Left hindlimb (tissue), 1 donor: ENCODE measurements at regions not wholly inside any gene's neighbourhood (a gene's known extent, or its start where the extent isn't known, plus 50 kb on each side); places are given as distances from the start of the nearest gene placed in this dataset.
A peak's percentile ranks its signal among the peaks of the same experiment; 100 is the strongest.
"Not testable (repeated sequence)": the region's sequence is repeated elsewhere in the genome, so short reads cannot be mapped to it uniquely, and the experiment has no call there.

Experiments
- DNase-seq: peaks from one replicate; pipeline ENCODE4 v3.0.0-alpha.2; 2018

DNA sequence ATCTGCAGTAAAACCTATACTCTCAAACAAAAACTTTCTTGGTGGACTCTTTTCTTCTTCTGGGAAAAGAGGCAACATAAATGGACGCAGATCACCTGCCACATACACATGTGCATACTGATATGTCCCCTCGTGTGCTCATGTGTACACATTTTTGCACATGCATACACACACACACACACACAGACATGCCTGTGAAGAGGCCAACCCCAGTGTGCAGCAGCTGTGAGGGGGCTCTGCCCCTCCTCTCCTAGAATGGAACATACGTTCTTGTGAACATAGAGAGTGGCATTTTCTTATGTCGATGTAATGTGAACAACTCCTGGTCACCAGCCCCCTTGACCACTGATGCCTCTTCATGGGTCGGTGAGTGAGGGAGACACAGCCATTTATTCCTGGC is 188.9 kb upstream of the PLGLB2 start:
- DNase-seq = not testable (repeated sequence)

DNA sequence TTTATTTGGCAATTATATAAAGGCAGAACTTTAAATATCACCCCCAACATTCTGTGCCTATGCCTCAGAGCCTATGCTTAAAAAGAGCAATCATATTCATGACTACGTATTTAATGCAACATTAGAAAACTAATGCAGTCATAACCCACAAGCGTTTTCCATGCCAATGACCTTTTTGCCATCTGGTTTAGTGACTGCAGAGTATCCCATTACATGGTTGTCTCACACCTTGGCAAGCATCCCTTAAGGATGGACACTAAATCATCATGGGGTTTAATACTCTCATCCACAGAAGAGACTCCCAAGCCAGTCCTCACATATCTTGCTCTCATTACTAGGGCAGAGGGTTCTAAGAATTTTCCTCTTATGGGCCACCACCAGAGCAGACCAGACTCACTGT is 188.2 kb upstream of the PLGLB2 start:
- not testable (repeated sequence) for DNase-seq

DNA sequence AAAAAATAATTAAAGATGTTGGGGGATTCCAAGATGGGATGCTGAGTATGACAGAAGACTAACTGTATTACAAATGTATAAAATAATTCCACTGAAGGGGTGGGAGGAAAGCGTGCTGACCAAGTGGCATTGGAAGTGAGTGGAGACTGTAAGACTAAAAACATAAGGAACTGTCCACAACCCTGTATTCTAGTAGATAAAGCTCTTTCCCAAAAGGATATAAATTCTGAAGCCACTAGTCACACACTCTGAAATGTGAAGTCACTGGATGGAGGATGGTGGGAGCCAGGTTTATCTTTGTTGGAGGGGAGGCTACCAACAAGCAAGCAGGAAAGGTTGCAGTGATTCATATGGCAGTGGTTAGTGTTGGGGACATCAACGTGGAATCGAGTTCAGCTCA is 182.8 kb upstream of the PLGLB2 start:
- not testable (repeated sequence) for DNase-seq

DNA sequence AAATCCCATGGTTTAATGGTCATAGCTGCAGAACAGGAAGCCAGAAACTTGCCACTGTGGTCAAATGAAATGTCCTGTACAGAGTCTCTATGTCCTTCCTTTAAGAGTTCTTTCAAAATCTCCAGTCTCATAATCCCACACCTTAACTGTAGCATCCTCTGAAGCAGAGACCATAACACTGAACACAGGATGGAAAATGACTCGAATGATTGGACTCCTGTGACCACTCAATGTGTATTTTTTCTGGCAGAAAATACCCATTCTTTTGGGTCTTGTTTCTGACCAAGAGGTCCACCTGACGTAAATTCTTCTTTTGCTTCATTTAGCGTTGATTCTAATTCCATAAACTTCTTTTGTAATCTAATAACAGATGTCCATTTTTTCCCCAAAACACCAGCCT is 181.4 kb upstream of the PLGLB2 start:
- DNase-seq = not testable (repeated sequence)

DNA sequence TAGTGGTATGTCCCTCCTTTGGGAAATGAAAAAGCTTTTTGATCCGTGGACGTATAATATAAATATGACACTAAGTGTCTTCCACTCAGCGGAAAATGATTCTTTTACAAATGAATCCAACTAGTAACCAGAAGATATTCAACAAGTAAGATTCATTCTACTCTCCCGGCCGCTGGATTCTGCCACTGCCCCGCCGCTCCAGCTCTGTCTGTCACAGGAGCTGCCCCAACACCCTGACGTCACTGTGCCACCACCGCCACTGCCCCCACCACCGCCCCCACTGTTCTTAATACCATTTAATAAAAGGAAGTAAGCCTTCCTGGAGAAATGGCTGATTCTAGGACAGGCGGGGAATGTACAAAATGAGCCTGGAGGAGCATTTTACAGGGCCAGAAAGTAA is 180.8 kb upstream of the PLGLB2 start:
- not testable (repeated sequence) for DNase-seq

DNA sequence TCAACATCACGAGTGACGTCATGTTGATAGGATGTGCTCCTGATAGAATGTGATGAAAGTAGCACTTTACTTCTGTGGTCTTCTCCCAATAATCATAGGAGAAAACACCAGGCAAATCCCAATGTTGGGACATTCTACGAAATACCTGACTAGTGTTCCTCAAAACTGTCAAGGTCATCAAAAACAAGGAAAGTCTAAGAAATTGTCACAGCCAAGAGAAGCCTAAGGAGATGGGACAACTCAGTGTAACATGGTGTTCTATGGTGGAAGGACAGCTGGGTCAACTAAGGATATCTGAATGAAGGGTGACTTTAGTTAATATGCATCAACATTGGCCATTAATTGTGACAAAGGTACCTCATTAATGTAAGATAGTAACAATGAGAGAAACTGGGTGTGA is 180.0 kb upstream of the PLGLB2 start:
- DNase-seq = not testable (repeated sequence)

DNA sequence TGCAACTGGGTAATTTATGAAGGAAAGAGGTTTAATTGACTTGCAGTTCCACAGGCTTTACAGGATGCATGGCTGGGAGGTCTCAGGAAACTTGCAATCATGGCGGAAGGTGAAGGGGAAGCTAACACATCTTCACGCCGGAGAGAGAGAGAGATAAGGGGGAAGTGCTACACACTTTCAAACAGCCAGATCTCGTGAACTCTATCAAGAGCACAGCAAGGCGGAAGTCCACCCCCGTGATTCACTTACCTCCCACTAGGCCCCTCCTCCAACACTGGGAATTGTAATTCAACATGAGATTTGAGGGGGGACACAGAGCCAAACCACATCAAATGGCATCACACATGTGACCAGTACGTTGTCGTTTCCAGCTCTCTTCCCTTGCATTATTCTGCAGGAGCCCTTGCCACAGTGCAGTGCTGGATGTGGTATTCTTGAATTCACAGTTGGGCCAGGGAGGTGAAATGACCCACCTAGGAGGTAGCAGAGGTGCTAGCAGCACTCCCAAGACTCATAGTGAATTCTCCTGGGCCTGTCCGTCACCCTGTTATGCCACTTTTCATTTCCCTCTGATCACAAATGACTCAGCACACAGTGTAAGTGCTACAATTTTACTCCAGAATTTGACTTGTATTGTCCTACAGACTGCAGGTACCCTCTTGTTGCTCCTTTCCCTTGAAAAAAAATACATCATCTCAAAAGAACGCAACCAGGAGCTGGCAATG is 179.2 kb upstream of the PLGLB2 start:
- not testable (repeated sequence) for DNase-seq

DNA sequence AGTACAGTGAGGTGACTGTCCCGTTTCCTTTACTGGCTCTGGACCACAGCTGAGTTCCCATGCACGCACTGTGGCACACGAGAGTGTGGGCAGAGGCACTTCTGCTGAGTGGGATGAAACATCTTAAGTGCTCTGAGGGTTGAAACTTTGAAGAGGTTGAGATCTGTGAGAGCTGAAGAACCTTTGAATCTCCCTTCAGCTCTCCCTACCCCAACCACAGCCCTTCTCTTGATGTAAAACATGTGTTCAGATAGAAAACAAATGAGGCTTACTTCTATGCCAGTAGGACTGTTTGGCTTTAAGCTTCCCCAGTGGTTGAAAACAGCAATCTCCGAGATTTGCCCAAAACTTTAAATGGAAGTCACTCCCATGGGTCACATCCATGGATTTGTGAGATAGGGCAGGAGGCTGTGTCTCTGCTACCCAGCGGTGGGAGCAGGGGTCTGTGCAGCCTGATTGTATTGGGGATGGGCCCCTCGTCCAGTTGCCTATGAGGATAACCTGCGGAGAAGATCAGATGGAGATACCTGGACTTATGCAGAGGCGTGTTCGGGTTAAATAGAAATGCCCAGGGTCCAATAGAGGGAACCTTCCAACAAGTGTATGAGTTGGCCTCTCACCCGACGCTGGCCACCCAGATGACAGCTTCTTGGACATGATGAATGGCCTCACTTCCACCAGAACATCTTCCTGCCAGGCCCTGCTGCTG is 178.0 kb upstream of the PLGLB2 start:
- not testable (repeated sequence) for DNase-seq

DNA sequence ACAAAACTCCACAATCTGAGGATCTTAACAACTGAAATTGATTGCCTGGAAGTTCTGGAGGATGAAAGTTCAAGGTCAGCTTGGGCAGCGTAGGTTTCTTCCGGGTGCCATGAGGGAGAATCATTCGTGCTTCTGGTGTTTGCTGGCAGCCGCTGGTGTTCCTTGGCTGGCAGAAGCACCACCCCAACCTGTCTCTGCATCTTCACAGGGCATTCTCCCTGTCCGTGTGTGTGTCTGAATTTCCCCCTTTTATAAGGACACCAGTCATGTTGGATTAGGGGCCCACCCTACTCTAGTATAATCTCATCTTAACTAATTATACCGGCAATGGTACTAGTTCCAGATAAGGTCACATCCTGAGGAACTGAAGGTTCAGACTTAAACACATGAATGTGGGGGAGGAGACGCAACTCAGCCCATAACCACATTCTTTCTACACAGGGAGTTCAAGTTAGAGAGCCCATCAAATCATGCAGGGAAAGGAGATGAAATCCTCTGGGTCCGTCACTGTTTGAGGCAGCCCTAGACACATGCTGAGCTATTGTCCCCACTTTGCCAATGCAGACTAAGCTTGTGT is 175.9 kb upstream of the PLGLB2 start:
- DNase-seq = not testable (repeated sequence)

DNA sequence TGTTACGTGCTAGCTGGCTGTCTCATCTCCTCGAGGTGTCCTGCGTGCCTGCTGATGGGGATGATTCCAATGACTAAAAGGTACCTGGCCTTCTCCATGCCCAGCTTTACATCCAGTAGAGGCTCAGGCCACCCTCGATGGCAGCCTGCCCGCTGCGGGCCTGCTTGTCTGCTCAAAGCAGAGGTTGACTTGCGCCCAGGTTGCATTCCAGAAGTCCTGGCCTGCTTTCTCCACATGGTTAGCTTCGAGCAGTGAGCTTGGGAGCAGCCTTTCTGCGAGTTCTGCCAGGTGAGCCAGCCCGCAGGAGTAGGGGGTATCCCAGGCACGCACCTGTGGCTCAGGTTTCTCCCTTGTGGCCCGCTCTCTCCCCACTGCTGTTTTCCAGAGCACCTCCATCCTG is 175.0 kb upstream of the PLGLB2 start:
- DNase-seq = not testable (repeated sequence)

DNA sequence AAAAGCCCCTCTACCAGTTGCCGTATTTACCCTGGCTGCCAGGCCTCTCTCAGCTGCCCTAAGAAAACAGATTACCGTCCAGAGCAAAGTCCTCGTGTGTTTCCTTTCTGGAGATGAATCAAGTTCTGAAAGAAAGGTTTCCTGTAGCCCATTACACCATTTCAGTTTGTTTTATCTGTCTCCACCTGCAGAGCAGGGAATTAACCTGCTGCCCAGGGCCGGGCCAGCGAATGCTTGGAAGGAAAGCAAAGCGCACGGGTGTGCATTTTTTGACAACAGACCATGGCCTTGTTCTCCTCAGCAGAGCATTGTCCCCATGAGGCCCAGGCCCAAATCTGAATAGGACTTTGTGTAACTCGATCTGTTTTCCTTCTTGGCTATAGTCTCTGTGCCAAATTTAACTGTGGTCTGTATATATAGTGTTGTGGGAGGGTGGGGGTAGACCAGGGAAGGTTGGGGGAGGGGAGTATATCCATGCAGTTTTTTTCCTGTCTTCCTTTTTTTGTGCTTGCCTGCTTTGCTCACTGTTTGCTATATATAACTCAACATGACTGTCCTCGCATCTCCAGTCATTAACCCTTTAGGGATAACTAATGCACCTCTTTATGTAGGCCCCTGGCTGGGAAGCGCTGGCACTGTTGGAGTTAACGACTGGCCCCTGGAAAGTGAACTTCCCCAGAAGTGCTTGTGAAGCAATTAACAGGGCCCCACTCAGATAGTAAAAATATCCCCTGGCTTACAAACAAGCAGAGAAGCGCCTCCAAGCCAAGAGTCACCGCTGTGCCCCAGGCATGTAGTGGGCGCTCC is 174.3 kb upstream of the PLGLB2 start:
- not testable (repeated sequence) for DNase-seq

DNA sequence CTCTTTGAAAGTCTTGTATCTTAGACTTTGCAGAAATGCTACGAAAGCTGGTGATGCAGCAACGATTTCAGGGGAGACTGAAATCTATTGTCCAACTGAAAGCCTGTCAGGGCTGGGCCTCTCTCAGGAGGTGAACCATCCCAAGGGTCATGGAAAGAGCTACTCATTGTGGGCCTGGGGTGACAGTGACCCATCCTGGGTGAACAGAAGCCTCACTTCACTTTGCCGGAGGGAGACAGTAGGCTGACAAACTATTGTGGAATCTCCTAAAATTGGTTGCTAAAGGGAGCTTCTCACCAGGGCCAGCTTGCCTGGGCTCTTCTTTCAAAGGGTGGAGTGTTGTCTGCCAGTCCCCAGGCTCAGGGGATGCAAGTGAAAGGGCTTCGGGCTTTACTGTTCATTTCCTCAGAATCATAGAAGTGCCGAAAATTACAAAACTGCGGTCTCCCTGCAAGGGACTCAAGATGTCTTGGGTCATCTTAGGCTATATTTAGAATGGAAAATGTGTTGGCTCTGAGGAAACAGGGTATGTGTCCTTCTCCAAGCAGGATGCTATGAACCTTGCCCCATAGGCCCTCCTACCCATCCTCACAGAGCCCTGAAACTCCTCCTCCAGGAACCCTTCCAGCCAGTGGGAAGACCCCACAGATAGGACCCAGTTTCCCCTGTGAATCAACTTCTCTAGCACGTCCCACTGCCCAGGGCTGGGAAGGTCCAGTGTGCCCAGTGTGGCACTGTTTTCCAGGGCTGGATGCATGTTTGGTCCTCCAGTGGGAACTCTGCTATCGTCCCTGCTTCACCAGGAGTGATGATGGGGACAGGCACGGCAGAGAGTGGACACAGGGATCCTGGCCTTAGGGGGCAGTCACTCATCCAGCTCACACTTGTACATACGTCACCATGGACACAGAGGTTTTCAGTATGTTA is 173.4 kb upstream of the PLGLB2 start:
- DNase-seq = not testable (repeated sequence)

DNA sequence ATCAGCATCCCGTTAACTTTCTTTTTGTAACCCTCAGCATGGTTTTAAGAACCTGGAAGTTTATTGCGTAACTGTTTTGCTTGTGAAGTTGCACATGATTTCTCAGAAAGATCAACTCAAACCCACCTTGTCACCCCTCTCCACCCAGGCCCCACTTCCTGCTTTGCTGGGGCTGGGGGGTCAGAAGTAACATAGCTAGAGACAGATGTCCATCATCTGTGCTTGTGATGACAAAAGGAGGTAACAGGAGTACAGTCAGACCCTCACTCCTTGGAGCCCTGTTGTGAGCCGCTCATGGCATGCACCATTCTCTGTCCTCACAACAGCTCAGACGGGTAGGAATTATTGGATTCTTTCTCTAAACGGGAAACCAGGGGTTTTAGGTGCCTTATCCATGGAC is 172.7 kb upstream of the PLGLB2 start:
- not testable (repeated sequence) for DNase-seq

DNA sequence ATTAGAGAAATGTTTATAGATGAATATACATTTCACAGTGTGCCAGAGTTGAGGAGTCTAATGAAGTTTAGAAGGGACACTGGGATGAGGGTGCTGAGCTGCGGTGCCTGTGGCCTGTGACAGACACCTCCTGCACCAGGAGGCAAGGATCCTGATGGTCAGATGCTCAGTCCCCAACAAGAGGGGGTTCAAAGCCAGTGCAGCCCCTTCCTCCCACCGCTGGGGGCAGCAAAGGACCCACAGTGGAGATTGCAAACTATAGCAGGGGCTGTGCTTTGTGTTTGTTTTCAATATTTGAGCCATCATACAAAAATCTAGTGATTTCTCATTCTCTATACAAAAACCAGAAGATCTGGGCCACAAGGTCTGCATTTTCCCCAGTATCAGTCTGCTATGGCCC is 170.5 kb upstream of the PLGLB2 start:
- DNase-seq = not testable (repeated sequence)

DNA sequence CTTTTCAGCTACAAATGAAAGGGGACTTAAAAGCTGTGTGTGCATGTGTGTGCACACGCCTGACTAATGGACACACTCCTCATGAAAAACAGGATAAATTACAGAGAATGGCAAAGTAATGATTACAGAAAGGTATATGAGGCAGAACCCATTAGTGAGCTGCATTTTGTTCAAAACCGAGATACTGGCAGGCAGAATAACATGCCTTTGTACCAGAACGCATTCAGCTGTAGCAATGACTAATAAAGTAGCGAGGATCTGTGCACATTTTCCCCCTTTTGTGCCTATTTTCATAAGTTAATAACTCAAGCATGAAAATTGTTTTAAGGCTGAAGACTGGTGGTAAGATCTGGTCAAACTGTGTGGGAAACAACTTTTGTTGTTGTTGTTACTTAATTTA is 165.7 kb upstream of the PLGLB2 start:
- DNase-seq = not testable (repeated sequence)

DNA sequence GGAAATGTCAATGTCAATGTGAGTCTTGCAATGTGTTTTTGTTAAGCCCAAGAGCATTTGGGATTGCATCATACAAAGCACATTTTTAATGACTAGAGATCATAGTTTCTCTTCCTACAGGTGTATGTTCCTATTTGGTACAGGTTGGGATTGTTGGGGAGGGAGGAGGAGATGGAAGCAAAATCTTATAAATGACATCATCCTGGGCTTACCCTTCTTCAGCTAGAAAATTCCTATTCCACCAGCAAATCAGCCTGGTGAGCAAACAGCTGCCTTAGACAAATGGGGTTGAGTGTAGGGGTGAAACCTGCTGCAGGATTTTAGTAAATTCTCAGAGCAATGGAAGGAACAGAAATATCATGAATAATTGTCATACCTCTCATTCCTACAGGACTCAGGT is 165.3 kb upstream of the PLGLB2 start:
- not testable (repeated sequence) for DNase-seq

DNA sequence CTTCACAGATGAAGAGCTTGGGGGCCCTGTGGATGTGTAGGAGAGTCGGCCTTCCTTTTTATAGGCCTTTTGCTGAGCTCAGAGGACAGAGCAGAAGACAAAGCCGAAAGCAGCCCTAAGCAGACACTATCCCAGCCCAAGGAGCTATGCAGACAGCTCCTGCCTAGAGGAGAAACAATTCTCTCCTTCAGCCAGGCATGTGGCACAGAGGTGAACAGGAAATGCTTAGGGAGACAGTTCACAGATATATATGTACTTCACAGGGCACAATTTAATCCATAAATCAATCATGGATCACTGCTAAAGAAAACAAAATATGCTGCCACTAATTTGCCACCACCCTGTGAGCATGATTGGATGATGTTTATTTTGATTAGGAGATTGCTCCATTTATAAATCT is 164.5 kb upstream of the PLGLB2 start:
- not testable (repeated sequence) for DNase-seq

DNA sequence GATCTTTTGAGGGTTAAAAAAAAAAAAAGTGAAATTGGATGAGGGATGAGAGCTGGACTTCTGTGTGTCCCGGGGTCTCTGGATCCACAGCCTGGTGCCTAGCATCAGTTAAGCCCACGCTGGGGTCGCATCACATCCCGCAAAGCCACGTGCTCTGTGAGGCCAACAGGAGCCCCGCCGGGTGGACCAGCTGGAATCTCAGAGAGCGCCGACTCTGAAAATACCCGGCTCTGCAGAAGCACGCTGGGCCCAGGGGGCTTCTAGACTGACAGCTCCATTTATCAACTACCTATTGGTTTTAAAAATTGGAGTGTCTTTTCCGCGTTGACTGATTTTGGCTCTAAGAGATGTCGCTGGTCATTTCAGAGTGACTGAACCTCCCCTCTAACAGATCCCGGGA is 164.1 kb upstream of the PLGLB2 start:
- DNase-seq = not testable (repeated sequence)

DNA sequence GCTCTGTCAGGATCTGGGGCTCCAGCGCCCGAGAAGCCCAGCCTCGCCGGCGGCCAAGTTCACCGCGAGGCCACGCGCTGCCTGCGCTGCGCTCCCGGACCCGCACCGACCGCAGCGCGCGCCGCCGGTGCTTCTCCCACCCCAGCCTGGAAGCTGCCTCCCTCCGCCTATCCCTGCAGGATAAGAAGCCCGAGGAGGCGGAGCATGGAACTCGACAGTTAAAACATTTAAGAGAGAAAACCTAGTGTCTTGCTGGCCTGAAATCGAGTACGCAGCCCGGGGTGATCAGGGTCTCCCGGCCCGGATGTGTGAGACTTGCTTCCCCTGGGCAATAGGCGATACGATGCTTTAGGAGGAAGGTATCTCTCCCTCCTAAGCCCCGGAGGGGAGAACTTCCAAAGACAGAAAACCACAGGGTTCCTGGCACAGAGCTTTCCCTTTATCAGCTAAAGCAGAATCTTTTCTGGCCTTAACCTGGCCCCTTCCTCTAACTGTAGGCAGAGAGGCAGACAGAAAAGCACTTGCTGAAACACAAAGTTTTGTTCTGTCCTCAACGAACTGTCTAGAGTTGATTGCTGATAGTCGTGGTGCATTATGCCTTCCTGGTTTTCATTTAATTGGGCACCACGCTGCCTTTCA is 163.5 kb upstream of the PLGLB2 start:
- peak; percentile 54 for DNase-seq

DNA sequence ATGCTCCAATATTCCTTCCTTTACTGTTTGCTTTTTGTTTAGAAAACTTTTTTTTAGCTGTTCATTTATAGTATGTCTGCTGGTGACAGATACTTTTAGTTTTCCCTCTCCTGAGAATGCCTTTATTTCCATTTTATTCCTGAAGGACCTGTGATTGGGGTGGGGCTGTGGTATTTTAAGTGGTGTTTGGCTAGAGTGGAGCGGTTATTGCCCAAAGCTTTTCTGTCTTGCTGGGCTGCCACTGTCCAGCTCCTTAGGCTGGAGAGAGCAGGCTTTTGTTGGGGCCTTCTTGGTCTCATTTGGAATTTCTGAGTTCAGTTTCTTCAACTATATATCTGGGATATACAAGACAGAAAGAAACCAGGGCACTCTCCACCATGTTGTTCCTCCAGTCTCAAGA is 160.0 kb upstream of the PLGLB2 start:
- not testable (repeated sequence) for DNase-seq

DNA sequence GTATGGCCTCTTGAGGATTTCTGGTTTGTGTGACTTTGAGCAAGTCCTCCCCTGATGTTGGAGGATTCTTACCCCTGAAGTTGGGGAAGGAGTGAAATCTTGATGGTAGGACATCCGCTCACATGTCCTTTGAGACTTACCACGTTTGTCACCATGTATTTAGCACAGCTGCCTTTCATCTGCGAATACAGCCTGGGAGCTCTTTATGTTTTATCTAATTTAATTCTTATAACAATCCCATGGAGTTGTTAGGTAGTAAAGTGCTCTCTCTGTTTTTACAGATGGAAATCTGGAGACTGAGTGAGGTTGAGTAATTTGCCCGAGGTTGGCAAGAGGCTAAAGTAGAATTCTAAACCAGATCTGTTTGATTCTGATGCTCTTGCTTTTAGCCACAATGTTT is 154.9 kb upstream of the PLGLB2 start:
- DNase-seq = not testable (repeated sequence)
